ENCODE measurements at regions not wholly inside any gene's neighbourhood (a gene's known extent, or its start where the extent isn't known, plus 50 kb on each side); places are given as distances from the start of the nearest gene placed in this dataset.

DNA sequence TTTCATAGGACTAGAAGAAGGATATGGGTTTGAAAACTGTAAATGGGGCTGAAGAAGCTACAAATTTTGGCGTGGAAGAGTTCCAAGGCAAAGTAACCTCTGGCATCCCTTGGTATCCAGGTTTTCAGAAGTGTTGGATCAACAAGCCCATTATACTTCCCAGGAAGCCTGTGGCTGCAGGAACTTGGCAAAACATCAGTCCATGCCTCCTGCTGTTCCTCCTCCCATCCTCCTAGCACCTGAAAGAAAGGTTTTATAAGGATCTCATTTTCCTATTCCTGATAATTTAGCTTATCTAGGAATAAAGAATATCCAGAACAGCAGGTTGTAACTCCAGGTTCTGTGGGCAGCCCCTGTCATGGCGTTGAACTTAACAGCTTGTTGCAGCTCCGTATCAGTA, 72.5 kb upstream of the LPAR1 start:
- no peak for DNase-seq (ENCODE audit: low read depth in 1 of 2, low spot score in 1 of 2)
- TF ChIP-seq, protein P1, sequence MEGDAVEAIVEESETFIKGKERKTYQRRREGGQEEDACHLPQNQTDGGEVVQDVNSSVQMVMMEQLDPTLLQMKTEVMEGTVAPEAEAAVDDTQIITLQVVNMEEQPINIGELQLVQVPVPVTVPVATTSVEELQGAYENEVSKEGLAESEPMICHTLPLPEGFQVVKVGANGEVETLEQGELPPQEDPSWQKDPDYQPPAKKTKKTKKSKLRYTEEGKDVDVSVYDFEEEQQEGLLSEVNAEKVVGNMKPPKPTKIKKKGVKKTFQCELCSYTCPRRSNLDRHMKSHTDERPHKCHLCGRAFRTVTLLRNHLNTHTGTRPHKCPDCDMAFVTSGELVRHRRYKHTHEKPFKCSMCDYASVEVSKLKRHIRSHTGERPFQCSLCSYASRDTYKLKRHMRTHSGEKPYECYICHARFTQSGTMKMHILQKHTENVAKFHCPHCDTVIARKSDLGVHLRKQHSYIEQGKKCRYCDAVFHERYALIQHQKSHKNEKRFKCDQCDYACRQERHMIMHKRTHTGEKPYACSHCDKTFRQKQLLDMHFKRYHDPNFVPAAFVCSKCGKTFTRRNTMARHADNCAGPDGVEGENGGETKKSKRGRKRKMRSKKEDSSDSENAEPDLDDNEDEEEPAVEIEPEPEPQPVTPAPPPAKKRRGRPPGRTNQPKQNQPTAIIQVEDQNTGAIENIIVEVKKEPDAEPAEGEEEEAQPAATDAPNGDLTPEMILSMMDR (IDR thresholded peaks at IDR 0.05; ENCODE audit: insufficient read depth, low read length) = no peak
- no peak for TF ChIP-seq POLR2AphosphoS5 (IDR thresholded peaks at IDR 0.05; ENCODE audit: low read depth)
- H3K4me3 ChIP-seq (replicated peaks; ENCODE audit: insufficient read depth, low read length) = no peak overlapping the region
- H3K27me3 ChIP-seq (ENCODE audit: insufficient read depth, poor library complexity, severe bottlenecking) = no peaks in the 10 kb centered on the region
- H3K27ac ChIP-seq (replicated peaks) = no peak overlapping the region

DNA sequence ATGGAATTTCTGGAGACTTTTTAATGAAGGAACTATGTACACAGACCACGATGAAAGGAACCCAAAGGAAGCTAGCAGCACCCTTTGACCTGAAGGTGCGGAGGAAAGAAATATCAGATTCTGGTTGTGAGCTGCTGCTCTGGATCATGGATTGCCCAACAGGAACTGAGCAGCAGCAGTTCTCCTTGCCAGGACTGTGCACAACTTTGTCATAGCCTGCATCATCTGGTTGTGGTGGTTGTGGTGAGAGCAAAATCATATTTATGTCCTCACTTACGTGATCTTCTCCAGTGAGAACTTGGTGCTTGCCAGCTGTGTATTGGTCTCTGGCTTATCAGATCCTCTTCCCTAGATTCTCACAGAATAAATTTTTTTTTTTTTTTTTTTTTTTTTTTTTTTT, 70.7 kb upstream of the LPAR1 start:
- Histone ChIP-seq H3K27me3 (ENCODE audit: insufficient read depth, poor library complexity, severe bottlenecking) (no peaks in the 10 kb centered on the region), H3K4me3 (replicated peaks; ENCODE audit: insufficient read depth, low read length) (no peak overlapping the region), H3K27ac (replicated peaks) (no peak overlapping the region)
- DNase-seq (ENCODE audit: low read depth in 1 of 2, low spot score in 1 of 2) = peak; percentile 76 to 82
- TF ChIP-seq POLR2AphosphoS5 (IDR thresholded peaks at IDR 0.05; ENCODE audit: low read depth) = peak; percentile 59; the same call in 1 of the 2 replicates
- TF ChIP-seq, protein P2, sequence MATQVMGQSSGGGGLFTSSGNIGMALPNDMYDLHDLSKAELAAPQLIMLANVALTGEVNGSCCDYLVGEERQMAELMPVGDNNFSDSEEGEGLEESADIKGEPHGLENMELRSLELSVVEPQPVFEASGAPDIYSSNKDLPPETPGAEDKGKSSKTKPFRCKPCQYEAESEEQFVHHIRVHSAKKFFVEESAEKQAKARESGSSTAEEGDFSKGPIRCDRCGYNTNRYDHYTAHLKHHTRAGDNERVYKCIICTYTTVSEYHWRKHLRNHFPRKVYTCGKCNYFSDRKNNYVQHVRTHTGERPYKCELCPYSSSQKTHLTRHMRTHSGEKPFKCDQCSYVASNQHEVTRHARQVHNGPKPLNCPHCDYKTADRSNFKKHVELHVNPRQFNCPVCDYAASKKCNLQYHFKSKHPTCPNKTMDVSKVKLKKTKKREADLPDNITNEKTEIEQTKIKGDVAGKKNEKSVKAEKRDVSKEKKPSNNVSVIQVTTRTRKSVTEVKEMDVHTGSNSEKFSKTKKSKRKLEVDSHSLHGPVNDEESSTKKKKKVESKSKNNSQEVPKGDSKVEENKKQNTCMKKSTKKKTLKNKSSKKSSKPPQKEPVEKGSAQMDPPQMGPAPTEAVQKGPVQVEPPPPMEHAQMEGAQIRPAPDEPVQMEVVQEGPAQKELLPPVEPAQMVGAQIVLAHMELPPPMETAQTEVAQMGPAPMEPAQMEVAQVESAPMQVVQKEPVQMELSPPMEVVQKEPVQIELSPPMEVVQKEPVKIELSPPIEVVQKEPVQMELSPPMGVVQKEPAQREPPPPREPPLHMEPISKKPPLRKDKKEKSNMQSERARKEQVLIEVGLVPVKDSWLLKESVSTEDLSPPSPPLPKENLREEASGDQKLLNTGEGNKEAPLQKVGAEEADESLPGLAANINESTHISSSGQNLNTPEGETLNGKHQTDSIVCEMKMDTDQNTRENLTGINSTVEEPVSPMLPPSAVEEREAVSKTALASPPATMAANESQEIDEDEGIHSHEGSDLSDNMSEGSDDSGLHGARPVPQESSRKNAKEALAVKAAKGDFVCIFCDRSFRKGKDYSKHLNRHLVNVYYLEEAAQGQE (IDR thresholded peaks at IDR 0.05; ENCODE audit: insufficient replicate concordance, low read depth) = no peak
- TF ChIP-seq, protein P1 (IDR thresholded peaks at IDR 0.05; ENCODE audit: insufficient read depth, low read length) = no peak
- no peak for TF ChIP-seq SPI1 (IDR thresholded peaks at IDR 0.05; ENCODE audit: borderline replicate concordance, low read depth)

DNA sequence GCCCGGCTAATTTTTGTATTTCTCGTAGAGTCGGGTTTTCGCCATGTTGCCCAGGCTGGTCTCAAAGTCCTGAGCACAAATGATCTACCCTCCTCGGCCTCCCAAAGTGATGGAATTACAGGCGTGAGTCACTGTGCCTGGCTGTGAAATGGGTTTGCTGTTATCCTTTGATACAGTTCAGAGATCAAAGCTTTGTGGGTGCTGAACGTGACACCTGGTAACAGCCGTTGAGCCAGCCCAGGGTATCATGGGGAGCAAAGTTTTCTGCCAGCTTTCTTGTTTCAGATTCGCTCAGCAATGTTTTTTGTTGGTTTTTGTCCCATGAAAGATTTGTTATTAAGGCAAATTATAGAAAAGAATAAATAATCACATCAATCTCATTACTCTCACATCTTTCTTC, 68.9 kb upstream of the LPAR1 start:
- H3K27me3 ChIP-seq (ENCODE audit: insufficient read depth, poor library complexity, severe bottlenecking) = no peaks in the 10 kb centered on the region
- TF ChIP-seq GABPA (IDR thresholded peaks at IDR 0.05; ENCODE audit: low read depth) (no peak), POLR2AphosphoS5 (IDR thresholded peaks at IDR 0.05; ENCODE audit: low read depth) (no peak)
- TF ChIP-seq, protein P2 (IDR thresholded peaks at IDR 0.05; ENCODE audit: insufficient replicate concordance, low read depth) = no peak
- DNase-seq (ENCODE audit: low read depth in 1 of 2, low spot score in 1 of 2) = no peak
- H3K27ac ChIP-seq (replicated peaks) = no peak overlapping the region
- H3K4me3 ChIP-seq (replicated peaks; ENCODE audit: insufficient read depth, low read length) = no peak overlapping the region

DNA sequence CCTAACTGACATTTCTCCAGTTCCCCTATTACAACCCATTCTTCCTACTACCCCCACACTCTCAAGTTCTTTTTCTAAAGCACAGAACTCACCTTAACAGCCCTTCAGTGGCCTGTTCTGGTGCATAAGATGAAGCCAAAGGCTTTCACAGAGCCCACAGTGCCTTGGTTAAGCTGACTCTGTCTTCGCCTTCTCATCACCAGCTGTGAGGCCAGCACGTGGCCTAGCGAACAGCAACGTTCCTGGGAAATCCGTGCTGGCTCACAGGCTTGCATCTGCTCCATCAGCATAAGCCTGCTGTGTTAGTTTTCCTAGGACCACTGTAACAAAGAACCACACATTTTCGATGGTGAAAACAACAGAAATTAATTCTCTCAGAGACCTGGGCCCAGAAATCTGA, 67.9 kb upstream of the LPAR1 start:
- TF ChIP-seq, protein P1 (IDR thresholded peaks at IDR 0.05; ENCODE audit: insufficient read depth, low read length) = no peak
- TF ChIP-seq SPI1 (IDR thresholded peaks at IDR 0.05; ENCODE audit: borderline replicate concordance, low read depth) (0 out of 2 replicates have a peak, but pooled peaks have one; percentile 11), GABPA (IDR thresholded peaks at IDR 0.05; ENCODE audit: low read depth) (no peak), POLR2AphosphoS5 (IDR thresholded peaks at IDR 0.05; ENCODE audit: low read depth) (no peak)
- Histone ChIP-seq H3K27me3 (ENCODE audit: insufficient read depth, poor library complexity, severe bottlenecking) (no peaks in the 10 kb centered on the region), H3K27ac (replicated peaks) (no peak overlapping the region), H3K4me3 (replicated peaks; ENCODE audit: insufficient read depth, low read length) (no peak overlapping the region)
- DNase-seq (ENCODE audit: low read depth in 1 of 2, low spot score in 1 of 2) = no peak

Measured in HL-60 (cell line).